ENCODE measurements at regions not wholly inside any gene's neighbourhood (a gene's known extent, or its start where the extent isn't known, plus 50 kb on each side); places are given as distances from the start of the nearest gene placed in this dataset.

DNA sequence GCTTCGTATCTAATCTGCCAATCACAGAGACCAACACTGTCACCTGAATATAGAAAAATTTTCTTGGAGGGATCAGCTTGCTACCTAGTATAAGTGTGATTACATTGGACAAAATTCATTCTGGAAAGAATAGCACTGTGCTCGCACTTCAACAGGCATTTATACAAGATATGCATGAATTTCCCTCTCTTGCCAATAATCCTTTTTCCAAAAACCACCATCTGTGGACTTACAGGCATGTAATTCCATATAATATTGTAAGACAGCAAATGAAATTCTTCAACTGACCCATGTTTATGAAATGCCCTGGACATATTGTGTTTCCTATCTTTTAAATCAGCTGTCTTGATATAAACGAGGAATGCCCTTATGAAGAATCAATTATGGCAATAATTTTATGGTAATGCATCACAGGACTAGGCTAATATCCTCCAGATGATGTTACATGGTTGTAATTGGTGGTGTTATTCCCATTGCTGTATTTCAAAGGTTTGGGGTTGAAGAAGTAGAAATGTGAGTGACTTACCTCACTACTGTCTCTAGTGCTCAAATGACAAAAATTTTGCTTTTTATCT, 861.4 kb upstream of the NECTIN3 start:
- 71% methylated on average over 2 of the region's 3 CpGs for WGBS (ENCODE audit: insufficient coverage)

DNA sequence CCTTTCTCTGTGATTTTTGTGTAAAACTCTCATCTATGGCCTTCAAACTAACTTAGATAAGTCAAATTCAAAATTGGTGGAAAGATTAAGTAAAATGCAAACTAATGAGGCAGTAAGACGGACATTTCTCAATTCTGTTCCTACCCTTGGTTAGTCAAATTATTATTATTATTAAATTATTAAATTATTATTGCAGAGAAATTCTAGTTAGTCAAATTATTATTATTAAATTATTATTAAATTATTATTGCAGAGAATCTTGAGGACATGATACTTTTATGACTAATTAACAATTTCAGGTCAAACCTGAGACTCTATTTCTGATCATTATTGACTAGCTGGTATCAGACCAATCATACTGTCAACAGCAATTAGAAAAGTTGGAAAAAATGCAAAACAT, 845.0 kb upstream of the NECTIN3 start:
- H3K27me3 ChIP-seq (replicated peaks in 2 of 5; ENCODE audit: control insufficient read depth in 4 of 5, insufficient read depth in 5 of 5, low read length in 4 of 5) = no peaks in the 10 kb centered on the region
- H3K27ac ChIP-seq (ENCODE audit: insufficient read depth in 1 of 2, low read depth in 1 of 2, low read length in 2 of 2, poor library complexity in 1 of 2, severe bottlenecking in 2 of 2) = no peak overlapping the region
- peaks cover 0 to 1% (median 0%) of the 10 kb centered on the region in 5 experiments for H3K9me3 ChIP-seq (ENCODE audit: control extremely low read depth in 1 of 5, control insufficient read depth in 4 of 5, insufficient read depth in 2 of 5, low read depth in 1 of 5, low read length in 4 of 5)
- no CpG with 5 or more reads among the region's 1 CpG for WGBS (ENCODE audit: insufficient coverage)
- POLR2A ChIA-PET = no interaction called here
- no peaks in the 10 kb centered on the region for H3K36me3 ChIP-seq (ENCODE audit: control insufficient read depth in 4 of 4, insufficient read depth in 4 of 4, low read length in 3 of 4)
- CTCF ChIA-PET = interaction anchor here (0.6 kb wide), 1 partner anchor 45 kb away, joined by 3 read pairs; no protein-coding TSS in a partner anchor
- no peaks in the 10 kb centered on the region for H3K4me1 ChIP-seq (ENCODE audit: control extremely low read depth in 1 of 4, control insufficient read depth in 4 of 4, insufficient read depth in 4 of 4, low read length in 3 of 4)
- H3K4me3 ChIP-seq (ENCODE audit: control insufficient read depth in 1 of 7, extremely low read depth in 1 of 7, insufficient read depth in 4 of 7, low read depth in 2 of 7, low read length in 6 of 7) = no peak overlapping the region
- no peak for DNase-seq

More for the DNA sequence above, 861.4 kb upstream of the NECTIN3 start:
- H3K27me3 ChIP-seq (replicated peaks in 2 of 5; ENCODE audit: control insufficient read depth in 4 of 5, insufficient read depth in 5 of 5, low read length in 4 of 5) = no peaks in the 10 kb centered on the region
- no peak for DNase-seq
- H3K36me3 ChIP-seq (ENCODE audit: control insufficient read depth in 4 of 4, insufficient read depth in 4 of 4, low read length in 3 of 4) = no peaks in the 10 kb centered on the region
- CTCF ChIA-PET = no interaction called here
- no peaks in the 10 kb centered on the region for H3K9me3 ChIP-seq (ENCODE audit: control extremely low read depth in 1 of 5, control insufficient read depth in 4 of 5, insufficient read depth in 2 of 5, low read depth in 1 of 5, low read length in 4 of 5)
- no peak overlapping the region for H3K27ac ChIP-seq (ENCODE audit: insufficient read depth in 1 of 2, low read depth in 1 of 2, low read length in 2 of 2, poor library complexity in 1 of 2, severe bottlenecking in 2 of 2)
- no peaks in the 10 kb centered on the region for H3K4me1 ChIP-seq (ENCODE audit: control extremely low read depth in 1 of 4, control insufficient read depth in 4 of 4, insufficient read depth in 4 of 4, low read length in 3 of 4)
- H3K4me3 ChIP-seq (ENCODE audit: control insufficient read depth in 1 of 7, extremely low read depth in 1 of 7, insufficient read depth in 4 of 7, low read depth in 2 of 7, low read length in 6 of 7) = no peak overlapping the region
- POLR2A ChIA-PET = no interaction called here

DNA sequence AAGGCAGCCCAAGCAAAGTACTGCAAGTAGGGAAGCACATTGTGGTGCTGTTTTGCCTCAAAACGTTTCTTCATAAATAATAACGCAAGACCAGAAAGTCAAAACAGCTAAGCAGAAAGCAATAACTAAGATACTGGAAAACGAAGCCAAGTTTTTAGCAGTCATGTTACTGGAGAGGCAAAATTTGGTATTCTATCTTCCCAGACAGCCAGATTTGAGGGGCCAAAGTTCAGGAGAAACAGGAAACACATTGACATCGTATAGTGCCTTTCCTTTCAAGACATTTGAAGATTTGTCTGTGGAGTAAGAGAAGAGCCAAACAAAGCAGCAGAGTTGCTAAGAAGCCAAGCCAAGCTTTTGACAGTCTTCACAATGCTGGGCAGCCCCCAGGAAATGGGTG, 843.6 kb upstream of the NECTIN3 start:
- no peak for DNase-seq
- Histone ChIP-seq H3K27ac (ENCODE audit: insufficient read depth in 1 of 2, low read depth in 1 of 2, low read length in 2 of 2, poor library complexity in 1 of 2, severe bottlenecking in 2 of 2) (no peak overlapping the region), H3K4me3 (ENCODE audit: control insufficient read depth in 1 of 7, extremely low read depth in 1 of 7, insufficient read depth in 4 of 7, low read depth in 2 of 7, low read length in 6 of 7) (no peak overlapping the region), H3K36me3 (ENCODE audit: control insufficient read depth in 4 of 4, insufficient read depth in 4 of 4, low read length in 3 of 4) (no peaks in the 10 kb centered on the region), H3K27me3 (replicated peaks in 2 of 5; ENCODE audit: control insufficient read depth in 4 of 5, insufficient read depth in 5 of 5, low read length in 4 of 5) (no peaks in the 10 kb centered on the region), H3K4me1 (ENCODE audit: control extremely low read depth in 1 of 4, control insufficient read depth in 4 of 4, insufficient read depth in 4 of 4, low read length in 3 of 4) (no peaks in the 10 kb centered on the region), H3K9me3 (ENCODE audit: control extremely low read depth in 1 of 5, control insufficient read depth in 4 of 5, insufficient read depth in 2 of 5, low read depth in 1 of 5, low read length in 4 of 5) (peaks cover 0 to 1% (median 0%) of the 10 kb centered on the region in 5 experiments)
- WGBS (ENCODE audit: insufficient coverage) = 68% methylated on average over 4 of the region's 4 CpGs
- POLR2A ChIA-PET = no interaction called here
- CTCF ChIA-PET = no interaction called here

GRCh38 chr3:110234831-110235230, 836.8 kb upstream of the NECTIN3 start:
- ChIA-PET POLR2A (no interaction called here), CTCF (no interaction called here)
- Histone ChIP-seq H3K36me3 (ENCODE audit: control insufficient read depth in 4 of 4, insufficient read depth in 4 of 4, low read length in 3 of 4) (no peaks in the 10 kb centered on the region), H3K9me3 (ENCODE audit: control extremely low read depth in 1 of 5, control insufficient read depth in 4 of 5, insufficient read depth in 2 of 5, low read depth in 1 of 5, low read length in 4 of 5) (no peaks in the 10 kb centered on the region), H3K27ac (ENCODE audit: insufficient read depth in 1 of 2, low read depth in 1 of 2, low read length in 2 of 2, poor library complexity in 1 of 2, severe bottlenecking in 2 of 2) (no peak overlapping the region), H3K4me1 (ENCODE audit: control extremely low read depth in 1 of 4, control insufficient read depth in 4 of 4, insufficient read depth in 4 of 4, low read length in 3 of 4) (no peaks in the 10 kb centered on the region), H3K4me3 (ENCODE audit: control insufficient read depth in 1 of 7, extremely low read depth in 1 of 7, insufficient read depth in 4 of 7, low read depth in 2 of 7, low read length in 6 of 7) (no peak overlapping the region), H3K27me3 (replicated peaks in 2 of 5; ENCODE audit: control insufficient read depth in 4 of 5, insufficient read depth in 5 of 5, low read length in 4 of 5) (peaks cover 0 to 3% (median 0%) of the 10 kb centered on the region in 5 experiments)
- WGBS (ENCODE audit: insufficient coverage) = no CpG with 5 or more reads among the region's 4 CpGs
- no peak for DNase-seq

DNA sequence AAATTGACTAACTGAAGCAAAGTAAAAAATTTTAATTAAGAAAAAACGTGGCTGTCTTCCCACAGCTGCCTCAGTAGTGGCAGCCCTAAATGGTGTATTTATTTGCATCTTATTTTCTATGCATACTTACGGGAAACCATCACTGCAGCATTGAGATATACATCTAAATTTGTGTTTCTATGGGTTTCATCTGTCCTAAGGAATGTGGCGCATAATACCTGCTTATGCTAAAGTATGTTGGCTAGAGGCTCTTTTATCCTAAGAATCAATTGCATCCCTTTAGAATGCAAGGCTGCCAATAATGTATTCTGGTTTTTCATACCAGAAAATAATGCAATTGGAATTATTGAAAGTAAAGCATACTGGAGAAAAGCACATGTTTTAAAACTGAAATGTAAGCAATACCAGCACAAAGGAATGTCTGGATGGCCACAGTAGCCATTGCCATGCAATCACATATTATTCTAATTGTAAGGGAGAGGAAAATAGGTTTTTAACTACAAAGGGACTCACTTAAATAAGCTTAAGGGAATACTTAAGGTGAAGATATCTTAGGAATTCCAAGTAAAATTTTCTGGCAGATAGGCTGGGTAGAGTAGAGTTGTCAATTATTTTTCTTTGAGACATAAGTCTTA, 834.5 kb upstream of the NECTIN3 start:
- no CpG with 5 or more reads among the region's 3 CpGs for WGBS (ENCODE audit: insufficient coverage)
- H3K27ac ChIP-seq (ENCODE audit: insufficient read depth in 1 of 2, low read depth in 1 of 2, low read length in 2 of 2, poor library complexity in 1 of 2, severe bottlenecking in 2 of 2) = no peak overlapping the region
- H3K4me1 ChIP-seq (ENCODE audit: control extremely low read depth in 1 of 4, control insufficient read depth in 4 of 4, insufficient read depth in 4 of 4, low read length in 3 of 4) = no peaks in the 10 kb centered on the region
- no peak for DNase-seq
- CTCF ChIA-PET = no interaction called here
- POLR2A ChIA-PET = no interaction called here
- no peaks in the 10 kb centered on the region for H3K36me3 ChIP-seq (ENCODE audit: control insufficient read depth in 4 of 4, insufficient read depth in 4 of 4, low read length in 3 of 4)
- H3K4me3 ChIP-seq (ENCODE audit: control insufficient read depth in 1 of 7, extremely low read depth in 1 of 7, insufficient read depth in 4 of 7, low read depth in 2 of 7, low read length in 6 of 7) = no peak overlapping the region
- H3K27me3 ChIP-seq (replicated peaks in 2 of 5; ENCODE audit: control insufficient read depth in 4 of 5, insufficient read depth in 5 of 5, low read length in 4 of 5) = peaks cover 0 to 3% (median 0%) of the 10 kb centered on the region in 5 experiments
- no peaks in the 10 kb centered on the region for H3K9me3 ChIP-seq (ENCODE audit: control extremely low read depth in 1 of 5, control insufficient read depth in 4 of 5, insufficient read depth in 2 of 5, low read depth in 1 of 5, low read length in 4 of 5)

GRCh38 chr3:110243081-110243480, 828.5 kb upstream of the NECTIN3 start:
- Histone ChIP-seq H3K27me3 (replicated peaks in 2 of 5; ENCODE audit: control insufficient read depth in 4 of 5, insufficient read depth in 5 of 5, low read length in 4 of 5) (no peaks in the 10 kb centered on the region), H3K4me1 (ENCODE audit: control extremely low read depth in 1 of 4, control insufficient read depth in 4 of 4, insufficient read depth in 4 of 4, low read length in 3 of 4) (no peaks in the 10 kb centered on the region), H3K9me3 (ENCODE audit: control extremely low read depth in 1 of 5, control insufficient read depth in 4 of 5, insufficient read depth in 2 of 5, low read depth in 1 of 5, low read length in 4 of 5) (no peaks in the 10 kb centered on the region), H3K27ac (ENCODE audit: insufficient read depth in 1 of 2, low read depth in 1 of 2, low read length in 2 of 2, poor library complexity in 1 of 2, severe bottlenecking in 2 of 2) (no peak overlapping the region), H3K4me3 (ENCODE audit: control insufficient read depth in 1 of 7, extremely low read depth in 1 of 7, insufficient read depth in 4 of 7, low read depth in 2 of 7, low read length in 6 of 7) (no peak overlapping the region), H3K36me3 (ENCODE audit: control insufficient read depth in 4 of 4, insufficient read depth in 4 of 4, low read length in 3 of 4) (no peaks in the 10 kb centered on the region)
- DNase-seq = no peak
- 100% methylated on average over 1 of the region's 4 CpGs for WGBS (ENCODE audit: insufficient coverage)
- ChIA-PET POLR2A (no interaction called here), CTCF (no interaction called here)

- no peak for DNase-seq
- H3K4me3 ChIP-seq (ENCODE audit: control insufficient read depth in 1 of 7, extremely low read depth in 1 of 7, insufficient read depth in 4 of 7, low read depth in 2 of 7, low read length in 6 of 7) = no peak overlapping the region
- H3K27me3 ChIP-seq (replicated peaks in 2 of 5; ENCODE audit: control insufficient read depth in 4 of 5, insufficient read depth in 5 of 5, low read length in 4 of 5) = no peaks in the 10 kb centered on the region
- H3K4me1 ChIP-seq (ENCODE audit: control extremely low read depth in 1 of 4, control insufficient read depth in 4 of 4, insufficient read depth in 4 of 4, low read length in 3 of 4) = no peaks in the 10 kb centered on the region
- no peaks in the 10 kb centered on the region for H3K9me3 ChIP-seq (ENCODE audit: control extremely low read depth in 1 of 5, control insufficient read depth in 4 of 5, insufficient read depth in 2 of 5, low read depth in 1 of 5, low read length in 4 of 5)
- POLR2A ChIA-PET = no interaction called here
- WGBS (ENCODE audit: insufficient coverage) = no CpG with 5 or more reads among the region's 2 CpGs
- H3K36me3 ChIP-seq (ENCODE audit: control insufficient read depth in 4 of 4, insufficient read depth in 4 of 4, low read length in 3 of 4) = no peaks in the 10 kb centered on the region
- CTCF ChIA-PET = no interaction called here
- no peak overlapping the region for H3K27ac ChIP-seq (ENCODE audit: insufficient read depth in 1 of 2, low read depth in 1 of 2, low read length in 2 of 2, poor library complexity in 1 of 2, severe bottlenecking in 2 of 2)
Measured at GRCh38 chr3:110246796-110247376, 824.7 kb upstream of the NECTIN3 start.

Data from common myeloid progenitor, CD34-positive (primary cell).